Neural cell (in vitro differentiated cells): ENCODE measurements at regions not wholly inside any gene's neighbourhood (a gene's known extent, or its start where the extent isn't known, plus 50 kb on each side); places are given as distances from the start of the nearest gene placed in this dataset.

Source experiments
- CTCF ChIP-seq: fragments of 450-650 bp; IDR thresholded peaks from 2 replicates; pipeline ENCODE4 v1.5.1; 2014; ENCODE audit warnings: antibody characterized with exemption, mild to moderate bottlenecking, moderate library complexity; ENCODE audit not compliant: poor library complexity, severe bottlenecking
- EZH2 ChIP-seq: fragments of 200-600, 300-800 bp; shearing (Covaris generic), sonication (generic); IDR thresholded peaks from 2 replicates; pipeline ENCODE4 v1.6.1; 2014; ENCODE audit warnings: antibody characterized with exemption, low read length, borderline replicate concordance, mild to moderate bottlenecking; ENCODE audit not compliant: insufficient read depth, poor library complexity, severe bottlenecking
- MXI1 ChIP-seq: fragments of 450-650 bp; conservative IDR thresholded peaks from 2 replicates; pipeline ENCODE4 v1.6.1; 2014; ENCODE audit warnings: antibody characterized with exemption, mild to moderate bottlenecking; ENCODE audit not compliant: poor library complexity, severe bottlenecking
- POLR2AphosphoS5 ChIP-seq: IDR thresholded peaks from 2 replicates; pipeline ENCODE4 v1.6.1; 2012
- RAD21 ChIP-seq: fragments of 450-650 bp; conservative IDR thresholded peaks from 2 replicates; pipeline ENCODE4 v1.6.1; 2014; ENCODE audit warnings: antibody characterized with exemption, mild to moderate bottlenecking, moderate library complexity
- REST ChIP-seq: IDR thresholded peaks from 2 replicates; pipeline ENCODE4 v1.6.1; 2012; ENCODE audit warnings: borderline replicate concordance
- TAF1 ChIP-seq: IDR thresholded peaks from 2 replicates; pipeline ENCODE4 v1.6.1; 2012; ENCODE audit warnings: low read depth

GRCh38 chr9:28064241-28064815, 491.0 kb upstream of the C9orf72 start:
- TF ChIP-seq CTCF (no peak), TAF1 (no peak), POLR2AphosphoS5 (no peak), MXI1 (no peak), EZH2 (no peak), RAD21 (no peak), REST (no peak)
